Keratinocyte (primary cell): ENCODE measurements at regions not wholly inside any gene's neighbourhood (a gene's known extent, or its start where the extent isn't known, plus 50 kb on each side); places are given as distances from the start of the nearest gene placed in this dataset.

ENCODE experiments used
- EZH2 ChIP-seq: IDR thresholded peaks from one replicate; pipeline ENCODE4 v1.6.1; 2012; ENCODE audit warnings: inconsistent platforms, mild to moderate bottlenecking, low read length, moderate library complexity
- TF ChIP-seq, protein P1 (sequence below), 3 experiments: IDR thresholded peaks in 1 of 3; conservative IDR thresholded peaks in 1 of 3; optimal IDR thresholded peaks in 1 of 3; 2 replicates in 2 of 3; 3 replicates in 1 of 3; pipeline versions ENCODE3 to v1.5.1; 2011; ENCODE audit warnings: low read length in 3 of 3, mild to moderate bottlenecking in 3 of 3, moderate library complexity in 2 of 3, control low read depth in 1 of 3, inconsistent platforms in 1 of 3; ENCODE audit not compliant: insufficient read depth in 2 of 3; ENCODE audit errors: extremely low read depth in 1 of 3

DNA sequence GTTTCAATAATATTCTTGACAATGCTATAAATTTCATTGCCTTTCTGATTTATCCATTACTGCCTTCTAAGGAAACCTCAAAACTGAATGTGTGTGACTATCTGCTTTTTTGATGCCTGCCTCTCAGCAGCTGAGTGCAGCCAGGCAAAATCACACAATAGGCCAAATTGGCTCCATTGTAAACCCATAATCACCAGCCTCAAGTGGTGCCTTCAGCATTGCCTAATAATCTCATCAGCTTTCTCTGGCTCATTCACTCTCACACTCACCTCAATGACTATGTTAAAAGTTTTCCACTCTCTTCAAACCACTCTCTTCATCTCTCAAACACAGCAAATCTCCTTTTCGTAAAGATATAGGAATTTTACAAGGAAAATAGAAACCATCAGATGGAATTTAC is 182.5 kb upstream of the COL1A2 start:
- TF ChIP-seq, protein P1, sequence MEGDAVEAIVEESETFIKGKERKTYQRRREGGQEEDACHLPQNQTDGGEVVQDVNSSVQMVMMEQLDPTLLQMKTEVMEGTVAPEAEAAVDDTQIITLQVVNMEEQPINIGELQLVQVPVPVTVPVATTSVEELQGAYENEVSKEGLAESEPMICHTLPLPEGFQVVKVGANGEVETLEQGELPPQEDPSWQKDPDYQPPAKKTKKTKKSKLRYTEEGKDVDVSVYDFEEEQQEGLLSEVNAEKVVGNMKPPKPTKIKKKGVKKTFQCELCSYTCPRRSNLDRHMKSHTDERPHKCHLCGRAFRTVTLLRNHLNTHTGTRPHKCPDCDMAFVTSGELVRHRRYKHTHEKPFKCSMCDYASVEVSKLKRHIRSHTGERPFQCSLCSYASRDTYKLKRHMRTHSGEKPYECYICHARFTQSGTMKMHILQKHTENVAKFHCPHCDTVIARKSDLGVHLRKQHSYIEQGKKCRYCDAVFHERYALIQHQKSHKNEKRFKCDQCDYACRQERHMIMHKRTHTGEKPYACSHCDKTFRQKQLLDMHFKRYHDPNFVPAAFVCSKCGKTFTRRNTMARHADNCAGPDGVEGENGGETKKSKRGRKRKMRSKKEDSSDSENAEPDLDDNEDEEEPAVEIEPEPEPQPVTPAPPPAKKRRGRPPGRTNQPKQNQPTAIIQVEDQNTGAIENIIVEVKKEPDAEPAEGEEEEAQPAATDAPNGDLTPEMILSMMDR (optimal IDR thresholded peaks at IDR 0.05 in 1 of 3, IDR thresholded peaks at IDR 0.05 in 1 of 3, conservative IDR thresholded peaks at IDR 0.05 in 1 of 3; ENCODE audit: extremely low read depth in 1 of 3, insufficient read depth in 2 of 3, low read length in 3 of 3) = no peak
- TF ChIP-seq EZH2 = no peak
